ENCODE measurements at regions not wholly inside any gene's neighbourhood (a gene's known extent, or its start where the extent isn't known, plus 50 kb on each side); places are given as distances from the start of the nearest gene placed in this dataset.

DNA sequence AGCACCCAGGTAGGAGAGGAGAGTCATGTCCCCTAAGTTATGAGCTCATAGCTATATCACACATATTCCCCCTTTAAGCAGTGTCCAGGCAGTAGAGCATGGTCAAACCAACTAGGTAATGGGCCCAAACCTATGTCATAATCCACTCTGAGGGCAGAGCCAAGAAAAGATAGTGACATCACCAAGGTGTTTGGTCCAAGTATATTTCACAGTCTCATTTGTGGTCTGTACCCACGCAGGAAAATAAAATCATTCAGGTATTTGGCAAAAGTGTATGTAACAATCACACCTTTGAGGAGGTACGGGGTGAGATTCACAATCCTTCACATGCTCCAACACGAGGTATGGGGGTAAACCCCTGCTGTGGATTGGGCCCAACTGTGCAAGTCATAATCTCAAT is 2112.8 kb downstream of the TP53TG3F start:
- H2AFZ ChIP-seq (ENCODE audit: low read length) = no peak overlapping the region
- no peak overlapping the region for H3K9ac ChIP-seq (ENCODE audit: low read length)
- H3K4me2 ChIP-seq (ENCODE audit: low read length) = no peak overlapping the region
- H3K36me3 ChIP-seq (ENCODE audit: insufficient read depth, low read length) = no peaks in the 10 kb centered on the region
- H3K4me3 ChIP-seq (ENCODE audit: low read depth, low read length, poor library complexity, severe bottlenecking) = no peak overlapping the region
- H3K27me3 ChIP-seq (ENCODE audit: insufficient read depth, low read length) = no peaks in the 10 kb centered on the region
- H3K4me1 ChIP-seq (ENCODE audit: insufficient read depth, low read length, severe bottlenecking) = no peaks in the 10 kb centered on the region
- H3K79me2 ChIP-seq (ENCODE audit: insufficient read depth, low read length) = no peaks in the 10 kb centered on the region
- no peaks in the 10 kb centered on the region for H3K9me3 ChIP-seq (ENCODE audit: low read length)
- no peaks in the 10 kb centered on the region for H4K20me1 ChIP-seq (ENCODE audit: insufficient read depth, low read length)
- no peak overlapping the region for H3K27ac ChIP-seq (ENCODE audit: low read depth, low read length, poor library complexity, severe bottlenecking)
- no peaks in the 10 kb centered on the region for H3K9me2 ChIP-seq (ENCODE audit: low read depth, low read length)
- H3F3A ChIP-seq (ENCODE audit: insufficient read depth, low read length) = no peaks in the 10 kb centered on the region
- TF ChIP-seq EZH2 (IDR thresholded peaks at IDR 0.05; ENCODE audit: borderline replicate concordance, low read length) (no peak), CTCF (IDR thresholded peaks at IDR 0.05; ENCODE audit: low read length) (no peak)

DNA sequence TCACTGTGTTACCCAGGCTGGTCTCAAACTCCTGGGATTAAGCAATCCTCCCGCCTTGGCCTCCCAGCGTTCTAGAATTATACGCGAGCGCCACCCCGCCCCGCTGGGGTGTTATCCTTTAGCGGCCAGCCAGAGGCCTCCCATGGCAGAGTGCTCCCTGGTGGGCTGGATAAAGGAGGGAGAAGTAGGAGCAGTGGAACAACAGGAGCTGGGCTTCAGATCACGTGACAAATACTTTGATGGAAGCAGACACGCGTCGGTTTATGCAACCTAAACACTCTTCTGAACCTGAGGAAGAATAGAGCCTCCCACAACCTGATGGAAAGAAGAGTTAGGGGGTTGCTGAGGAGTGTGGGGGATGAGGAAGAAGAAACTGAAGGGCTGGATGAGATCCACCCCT is 2114.0 kb downstream of the TP53TG3F start:
- H2AFZ ChIP-seq (ENCODE audit: low read length) = no peak overlapping the region
- no peak overlapping the region for H3K9ac ChIP-seq (ENCODE audit: low read length)
- no peaks in the 10 kb centered on the region for H4K20me1 ChIP-seq (ENCODE audit: insufficient read depth, low read length)

DNA sequence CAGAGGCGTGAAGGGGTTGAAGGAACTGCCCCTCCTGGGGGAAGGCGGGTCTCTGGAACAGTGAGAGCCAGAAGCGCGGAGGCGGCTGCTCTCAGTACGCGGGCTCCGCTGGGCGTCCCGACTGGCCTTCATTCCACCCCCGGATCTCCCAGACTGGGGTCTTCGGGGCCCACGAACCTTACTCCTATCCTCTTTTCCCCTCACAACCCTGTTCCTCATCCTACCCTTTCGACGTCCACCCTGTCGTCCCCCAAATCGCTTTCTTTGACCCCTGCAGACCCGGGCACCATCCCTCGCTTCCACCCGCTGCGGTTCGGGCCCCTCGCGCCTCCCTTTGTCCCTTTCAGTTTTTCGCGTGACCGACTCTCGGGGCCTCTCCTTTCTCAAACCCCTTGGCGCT is 2114.6 kb downstream of the TP53TG3F start:
- Histone ChIP-seq H3K27ac (ENCODE audit: low read depth, low read length, poor library complexity, severe bottlenecking) (no peak overlapping the region), H4K20me1 (ENCODE audit: insufficient read depth, low read length) (no peaks in the 10 kb centered on the region), H3K4me1 (ENCODE audit: insufficient read depth, low read length, severe bottlenecking) (no peaks in the 10 kb centered on the region), H3K9me3 (ENCODE audit: low read length) (no peaks in the 10 kb centered on the region), H3F3A (ENCODE audit: insufficient read depth, low read length) (no peaks in the 10 kb centered on the region), H3K9me2 (ENCODE audit: low read depth, low read length) (no peaks in the 10 kb centered on the region), H3K27me3 (ENCODE audit: insufficient read depth, low read length) (no peaks in the 10 kb centered on the region), H3K4me2 (ENCODE audit: low read length) (no peak overlapping the region), H2AFZ (ENCODE audit: low read length) (no peak overlapping the region), H3K36me3 (ENCODE audit: insufficient read depth, low read length) (no peaks in the 10 kb centered on the region), H3K9ac (ENCODE audit: low read length) (no peak overlapping the region), H3K4me3 (ENCODE audit: low read depth, low read length, poor library complexity, severe bottlenecking) (no peak overlapping the region), H3K79me2 (ENCODE audit: insufficient read depth, low read length) (no peaks in the 10 kb centered on the region)
- TF ChIP-seq CTCF (IDR thresholded peaks at IDR 0.05; ENCODE audit: low read length) = no peak

More for the DNA sequence above, 2114.0 kb downstream of the TP53TG3F start:
- Histone ChIP-seq H3K4me3 (ENCODE audit: low read depth, low read length, poor library complexity, severe bottlenecking) (no peak overlapping the region), H3K79me2 (ENCODE audit: insufficient read depth, low read length) (no peaks in the 10 kb centered on the region), H3F3A (ENCODE audit: insufficient read depth, low read length) (no peaks in the 10 kb centered on the region), H3K4me2 (ENCODE audit: low read length) (no peak overlapping the region), H3K9me3 (ENCODE audit: low read length) (no peaks in the 10 kb centered on the region), H3K4me1 (ENCODE audit: insufficient read depth, low read length, severe bottlenecking) (no peaks in the 10 kb centered on the region), H3K27ac (ENCODE audit: low read depth, low read length, poor library complexity, severe bottlenecking) (no peak overlapping the region), H3K27me3 (ENCODE audit: insufficient read depth, low read length) (no peaks in the 10 kb centered on the region), H3K9me2 (ENCODE audit: low read depth, low read length) (no peaks in the 10 kb centered on the region), H3K36me3 (ENCODE audit: insufficient read depth, low read length) (no peaks in the 10 kb centered on the region)
- TF ChIP-seq EZH2 (IDR thresholded peaks at IDR 0.05; ENCODE audit: borderline replicate concordance, low read length) (no peak), CTCF (IDR thresholded peaks at IDR 0.05; ENCODE audit: low read length) (no peak)

Measured in OCI-LY1 (cell line).